SH-SY5Y (cell line): ENCODE measurements at regions not wholly inside any gene's neighbourhood (a gene's known extent, or its start where the extent isn't known, plus 50 kb on each side); places are given as distances from the start of the nearest gene placed in this dataset.

Experiments used
- GATA2 ChIP-seq: IDR thresholded peaks from 2 replicates; pipeline ENCODE4 v1.6.1; 2011; ENCODE audit warnings: mild to moderate bottlenecking, low read depth, low read length
- GATA3 ChIP-seq: IDR thresholded peaks from 2 replicates; pipeline ENCODE4 v1.6.1; 2011; ENCODE audit warnings: low read depth, mild to moderate bottlenecking, low read length, moderate library complexity

- TF ChIP-seq GATA2 (no peak), GATA3 (no peak)
Measured at GRCh38 chr21:20554785-20555184, 443.4 kb upstream of the NCAM2 start.
